Glutamatergic neuron (in vitro differentiated cells): ENCODE measurements at regions not wholly inside any gene's neighbourhood (a gene's known extent, or its start where the extent isn't known, plus 50 kb on each side); places are given as distances from the start of the nearest gene placed in this dataset.

ENCODE experiments used
- DNase-seq: peaks from one replicate; pipeline ENCODE4 v3.0.0; 2022
- H3K27ac Mint-ChIP-seq: one replicate; pipeline ENCODE4 v1.8.0; 2020; ENCODE audit warnings: mild to moderate bottlenecking, mixed read lengths, inconsistent platforms; ENCODE audit not compliant: unreplicated experiment
- H3K27me3 Mint-ChIP-seq: one replicate; pipeline ENCODE4 v1.8.0; 2020; ENCODE audit warnings: mild to moderate bottlenecking, moderate library complexity, mixed read lengths, inconsistent platforms; ENCODE audit not compliant: unreplicated experiment
- H3K36me3 Mint-ChIP-seq: one replicate; pipeline ENCODE4 v1.8.0; 2020; ENCODE audit warnings: mild to moderate bottlenecking, mixed read lengths, inconsistent platforms; ENCODE audit not compliant: unreplicated experiment
- H3K4me1 Mint-ChIP-seq: one replicate; pipeline ENCODE4 v1.8.0; 2020; ENCODE audit warnings: mild to moderate bottlenecking, low read depth, mixed read lengths, inconsistent platforms; ENCODE audit not compliant: unreplicated experiment
- H3K4me3 Mint-ChIP-seq: one replicate; pipeline ENCODE4 v1.8.0; 2020; ENCODE audit warnings: mild to moderate bottlenecking, mixed read lengths, inconsistent platforms; ENCODE audit not compliant: unreplicated experiment
- H3K9me3 Mint-ChIP-seq: one replicate; pipeline ENCODE4 v1.8.0; 2020; ENCODE audit warnings: mild to moderate bottlenecking, moderate library complexity, mixed read lengths, inconsistent platforms; ENCODE audit not compliant: unreplicated experiment
- TF ChIP-seq, protein P1 (sequence below): fragments of 200-600 bp; sonication (generic); IDR thresholded peaks from one replicate; pipeline ENCODE4 v1.5.0; 2021; ENCODE audit not compliant: partially characterized antibody, unreplicated experiment

- TF ChIP-seq, protein P1, sequence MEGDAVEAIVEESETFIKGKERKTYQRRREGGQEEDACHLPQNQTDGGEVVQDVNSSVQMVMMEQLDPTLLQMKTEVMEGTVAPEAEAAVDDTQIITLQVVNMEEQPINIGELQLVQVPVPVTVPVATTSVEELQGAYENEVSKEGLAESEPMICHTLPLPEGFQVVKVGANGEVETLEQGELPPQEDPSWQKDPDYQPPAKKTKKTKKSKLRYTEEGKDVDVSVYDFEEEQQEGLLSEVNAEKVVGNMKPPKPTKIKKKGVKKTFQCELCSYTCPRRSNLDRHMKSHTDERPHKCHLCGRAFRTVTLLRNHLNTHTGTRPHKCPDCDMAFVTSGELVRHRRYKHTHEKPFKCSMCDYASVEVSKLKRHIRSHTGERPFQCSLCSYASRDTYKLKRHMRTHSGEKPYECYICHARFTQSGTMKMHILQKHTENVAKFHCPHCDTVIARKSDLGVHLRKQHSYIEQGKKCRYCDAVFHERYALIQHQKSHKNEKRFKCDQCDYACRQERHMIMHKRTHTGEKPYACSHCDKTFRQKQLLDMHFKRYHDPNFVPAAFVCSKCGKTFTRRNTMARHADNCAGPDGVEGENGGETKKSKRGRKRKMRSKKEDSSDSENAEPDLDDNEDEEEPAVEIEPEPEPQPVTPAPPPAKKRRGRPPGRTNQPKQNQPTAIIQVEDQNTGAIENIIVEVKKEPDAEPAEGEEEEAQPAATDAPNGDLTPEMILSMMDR: no peak
- Mint-ChIP-seq H3K27me3 (no peaks in the 10 kb centered on the region), H3K4me1 (no peaks in the 10 kb centered on the region), H3K9me3 (no peaks in the 10 kb centered on the region), H3K27ac (no peak overlapping the region), H3K36me3 (no peaks in the 10 kb centered on the region), H3K4me3 (no peak overlapping the region)
- no peak for DNase-seq
Observed at GRCh38 chr4:125527681-125528080, 212.9 kb downstream of the FAT4 start.

GRCh38 chr4:125529071-125529470 lies 214.3 kb downstream of the FAT4 start:
- H3K27me3 Mint-ChIP-seq: no peaks in the 10 kb centered on the region
- no peaks in the 10 kb centered on the region for H3K36me3 Mint-ChIP-seq
- TF ChIP-seq, protein P1: no peak
- no peak for DNase-seq
- H3K9me3 Mint-ChIP-seq: no peaks in the 10 kb centered on the region
- H3K27ac Mint-ChIP-seq: no peak overlapping the region
- no peaks in the 10 kb centered on the region for H3K4me1 Mint-ChIP-seq
- H3K4me3 Mint-ChIP-seq: no peak overlapping the region

GRCh38 chr4:125538670-125539069 lies 223.9 kb downstream of the FAT4 start:
- no peak overlapping the region for H3K4me3 Mint-ChIP-seq
- H3K4me1 Mint-ChIP-seq: no peaks in the 10 kb centered on the region
- TF ChIP-seq, protein P1: no peak
- DNase-seq: no peak
- peaks cover 7% of the 10 kb centered on the region for H3K36me3 Mint-ChIP-seq
- H3K9me3 Mint-ChIP-seq: no peaks in the 10 kb centered on the region
- H3K27ac Mint-ChIP-seq: no peak overlapping the region
- no peaks in the 10 kb centered on the region for H3K27me3 Mint-ChIP-seq

DNA sequence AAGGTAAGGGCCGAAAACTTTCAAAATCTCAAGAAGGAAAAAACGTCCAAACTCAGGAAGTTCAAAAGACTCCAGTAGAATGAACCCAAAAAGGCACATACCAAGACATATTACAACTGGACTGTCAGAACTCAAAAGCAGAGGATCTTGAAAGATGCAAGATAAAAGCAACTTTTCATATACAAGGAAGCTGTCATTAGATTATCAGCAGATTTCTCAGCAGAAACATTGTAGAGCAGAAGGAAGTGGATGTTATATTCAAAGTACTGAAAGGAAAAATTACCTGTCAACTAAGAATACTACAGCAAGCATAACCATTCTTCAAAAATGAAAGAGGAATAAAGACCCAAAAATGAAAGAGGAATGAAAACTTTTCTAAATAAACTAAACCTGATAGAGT lies 224.9 kb downstream of the FAT4 start:
- TF ChIP-seq, protein P1: no peak
- Mint-ChIP-seq H3K9me3 (no peaks in the 10 kb centered on the region), H3K4me3 (no peak overlapping the region), H3K36me3 (peaks cover 7% of the 10 kb centered on the region), H3K27ac (no peak overlapping the region), H3K27me3 (no peaks in the 10 kb centered on the region), H3K4me1 (no peaks in the 10 kb centered on the region)
- DNase-seq: no peak

DNA sequence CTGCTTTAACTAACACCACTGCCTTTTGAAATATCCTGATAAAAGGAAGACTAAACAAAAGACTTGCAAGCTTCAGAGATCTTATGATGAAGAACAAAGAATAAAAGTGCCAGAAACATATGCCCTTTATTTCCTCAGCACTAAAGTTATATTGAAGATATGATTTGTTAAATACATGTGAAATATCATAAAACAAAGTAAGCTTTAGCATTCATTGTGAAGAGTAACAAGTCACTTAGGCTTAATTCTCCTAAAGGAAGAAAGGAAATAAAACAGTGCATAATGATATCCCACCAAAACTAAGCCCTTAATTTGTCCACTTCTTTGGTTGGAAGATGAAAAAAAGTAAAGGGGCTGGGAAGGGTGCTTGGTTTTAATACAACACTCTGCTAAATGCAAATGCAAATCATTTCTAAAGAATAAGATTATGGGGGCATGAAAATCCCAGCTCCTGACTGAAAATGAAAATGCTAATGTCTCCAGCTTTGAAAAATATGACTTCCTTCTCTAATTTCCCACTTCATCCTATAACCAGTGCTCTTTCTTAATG lies 227.2 kb downstream of the FAT4 start:
- Mint-ChIP-seq H3K27me3 (no peaks in the 10 kb centered on the region), H3K4me1 (no peaks in the 10 kb centered on the region), H3K36me3 (peaks cover 7% of the 10 kb centered on the region), H3K4me3 (no peak overlapping the region), H3K9me3 (no peaks in the 10 kb centered on the region), H3K27ac (no peak overlapping the region)
- TF ChIP-seq, protein P1: no peak
- DNase-seq: no peak
